ENCODE measurements at regions not wholly inside any gene's neighbourhood (a gene's known extent, or its start where the extent isn't known, plus 50 kb on each side); places are given as distances from the start of the nearest gene placed in this dataset.

DNA sequence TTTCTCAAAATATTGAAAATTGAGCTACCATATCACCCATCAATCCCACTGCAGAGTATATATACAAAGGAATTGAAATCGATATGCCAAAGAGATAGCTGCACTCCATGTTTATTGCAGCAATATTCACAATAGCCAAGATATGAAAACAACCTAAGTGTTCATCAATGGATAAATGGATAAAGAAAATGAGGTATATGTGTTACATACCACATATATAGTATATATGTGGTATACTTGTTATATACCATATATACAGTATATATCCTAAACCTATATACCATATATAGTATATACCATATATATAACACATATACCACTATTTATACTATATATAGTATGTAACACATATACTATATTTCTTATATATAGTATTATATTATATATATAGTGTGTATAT is 313.3 kb downstream of the ZNF608 start:
- DNase-seq: no peak

DNA sequence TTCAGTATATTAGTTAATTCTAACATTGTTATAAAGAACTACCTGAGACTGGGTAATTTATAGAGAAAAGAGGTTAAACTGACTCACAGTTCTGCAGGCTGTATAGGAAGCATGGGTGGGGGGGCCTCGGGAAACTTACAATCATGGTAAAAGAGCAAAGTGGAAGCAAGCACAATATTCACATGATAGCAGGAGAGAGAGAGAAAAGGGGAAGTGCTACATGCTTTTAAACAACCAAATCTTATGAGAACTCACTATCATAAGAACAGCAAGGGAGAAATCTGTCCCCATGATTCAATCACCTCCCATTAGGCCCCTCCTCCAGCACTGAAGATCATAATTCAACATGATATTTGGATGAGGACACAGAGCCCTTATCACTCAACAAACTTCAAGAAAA is 324.9 kb downstream of the ZNF608 start:
- no peak for DNase-seq

GRCh38 chr5:124420952-124421351 is 325.5 kb downstream of the ZNF608 start:
- no peak for DNase-seq

GRCh38 chr5:124419531-124419930 is 326.9 kb downstream of the ZNF608 start:
- no peak for DNase-seq

GRCh38 chr5:124418390-124418789 is 328.0 kb downstream of the ZNF608 start:
- no peak for DNase-seq

- DNase-seq: no peak
Measured at GRCh38 chr5:124417196-124417595, 329.2 kb downstream of the ZNF608 start.

DNA sequence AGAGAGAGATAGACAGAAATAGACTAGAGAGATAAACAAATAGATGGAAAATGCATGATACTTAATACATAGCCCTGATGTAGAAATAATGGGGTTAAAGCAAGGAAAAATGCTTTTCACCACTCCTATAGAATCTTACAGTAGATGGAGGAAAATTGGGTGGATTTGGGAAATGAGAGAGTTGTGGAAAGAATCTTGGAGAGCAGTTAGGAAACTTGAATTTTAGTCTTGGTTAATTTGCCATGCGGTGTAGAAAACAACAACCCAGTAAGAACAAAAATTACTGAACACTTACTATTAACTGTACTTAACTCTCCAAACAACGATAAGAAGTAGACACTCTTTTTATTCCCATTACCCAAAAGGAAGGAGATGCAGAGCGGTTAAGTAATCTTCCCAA is 329.8 kb downstream of the ZNF608 start:
- DNase-seq: no peak

DNA sequence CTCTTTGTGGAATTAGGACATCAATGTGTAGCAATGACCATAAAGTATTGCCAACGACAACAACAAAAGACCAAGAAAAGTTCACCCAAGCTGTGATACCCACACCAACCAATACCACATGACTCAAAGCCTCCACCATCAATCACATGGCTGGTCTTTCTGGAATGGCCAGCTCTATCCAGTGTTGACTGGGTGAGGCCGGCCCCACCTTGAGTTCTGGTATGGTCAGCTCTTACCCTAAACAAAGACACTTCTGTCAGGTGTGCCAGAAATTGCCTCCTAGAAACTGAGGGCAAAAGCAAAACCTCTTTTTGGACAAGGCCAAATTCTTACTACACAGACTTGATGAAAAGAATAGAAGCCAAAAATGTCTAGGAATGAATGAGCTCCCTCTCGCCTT is 331.5 kb downstream of the ZNF608 start:
- DNase-seq: no peak

GRCh38 chr5:124410539-124411488 is 335.6 kb downstream of the ZNF608 start:
- no peak for DNase-seq

DNA sequence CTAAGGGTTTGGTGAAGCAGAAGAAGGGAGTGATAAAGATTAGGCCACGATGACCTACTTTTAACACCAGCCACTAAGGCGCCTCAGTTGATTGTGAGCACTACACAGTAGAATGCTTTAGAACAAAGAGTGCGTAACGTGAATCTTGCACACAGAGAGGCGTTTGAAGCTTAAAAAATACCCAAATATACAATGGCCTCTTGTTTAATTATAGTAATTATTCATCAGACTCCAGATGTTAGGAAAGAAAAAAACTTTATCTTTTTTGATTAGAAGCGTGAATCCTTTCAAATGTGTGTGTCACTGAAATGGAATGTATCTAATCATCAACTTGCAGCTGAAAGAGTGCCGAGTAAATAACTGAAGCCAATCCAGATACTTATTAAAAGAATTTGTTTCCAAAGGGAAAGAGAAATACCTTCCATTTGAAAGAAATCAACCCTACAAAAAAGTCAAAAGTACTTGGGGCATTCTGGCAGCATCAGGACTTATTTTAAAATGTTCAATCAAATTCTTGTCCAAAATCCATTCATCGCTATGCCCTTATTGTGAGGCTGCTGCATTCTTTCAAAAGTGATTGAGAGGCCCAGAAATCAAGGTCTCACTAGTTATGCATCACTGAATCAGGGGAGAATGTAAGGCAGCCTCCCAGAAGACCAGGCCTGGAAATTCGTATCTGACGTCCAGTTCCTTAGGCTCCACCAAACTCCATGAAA is 337.5 kb downstream of the ZNF608 start:
- no peak for DNase-seq

DNA sequence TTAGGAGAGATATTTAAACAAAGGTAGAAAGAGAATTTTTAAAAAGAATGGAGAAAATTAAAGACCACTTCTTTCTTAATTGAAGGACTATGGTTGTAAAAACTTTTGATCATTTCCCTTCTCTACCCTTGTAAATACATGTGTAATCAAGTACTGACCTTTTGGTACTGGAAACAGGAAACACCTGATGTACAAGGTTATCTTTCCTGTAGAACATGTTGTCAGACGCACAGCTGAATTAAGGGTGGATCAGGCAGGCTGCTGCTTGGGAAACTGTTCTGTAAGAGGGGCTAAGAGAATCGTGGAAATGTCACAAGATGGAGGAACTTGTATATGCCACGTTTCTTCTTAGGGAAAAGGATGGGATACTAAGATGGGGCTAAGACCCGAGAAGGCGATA is 341.6 kb downstream of the ZNF608 start:
- DNase-seq: no peak

DNA sequence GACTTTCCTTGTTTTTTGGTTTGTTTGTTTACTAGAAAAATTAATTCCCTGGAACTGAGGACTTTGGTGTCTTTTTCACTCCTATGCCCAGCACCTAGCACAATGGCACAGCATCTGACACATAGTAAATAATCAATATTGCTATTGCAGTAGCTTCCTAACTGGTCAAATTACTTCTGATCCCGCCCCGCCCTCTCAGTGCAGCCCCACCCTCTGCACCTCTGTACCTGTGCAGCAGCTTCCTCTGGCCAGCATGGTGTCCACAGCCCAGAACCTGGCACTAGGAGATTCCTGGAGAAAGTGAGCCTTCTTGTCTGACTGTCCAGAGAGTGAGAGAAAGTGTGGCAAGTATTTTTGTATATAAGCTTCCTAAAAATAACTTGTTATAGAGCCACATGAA is 343.2 kb downstream of the ZNF608 start:
- DNase-seq: no peak

GRCh38 chr5:124402144-124402581 is 344.3 kb downstream of the ZNF608 start:
- DNase-seq: peak; percentile 80 to 87

DNA sequence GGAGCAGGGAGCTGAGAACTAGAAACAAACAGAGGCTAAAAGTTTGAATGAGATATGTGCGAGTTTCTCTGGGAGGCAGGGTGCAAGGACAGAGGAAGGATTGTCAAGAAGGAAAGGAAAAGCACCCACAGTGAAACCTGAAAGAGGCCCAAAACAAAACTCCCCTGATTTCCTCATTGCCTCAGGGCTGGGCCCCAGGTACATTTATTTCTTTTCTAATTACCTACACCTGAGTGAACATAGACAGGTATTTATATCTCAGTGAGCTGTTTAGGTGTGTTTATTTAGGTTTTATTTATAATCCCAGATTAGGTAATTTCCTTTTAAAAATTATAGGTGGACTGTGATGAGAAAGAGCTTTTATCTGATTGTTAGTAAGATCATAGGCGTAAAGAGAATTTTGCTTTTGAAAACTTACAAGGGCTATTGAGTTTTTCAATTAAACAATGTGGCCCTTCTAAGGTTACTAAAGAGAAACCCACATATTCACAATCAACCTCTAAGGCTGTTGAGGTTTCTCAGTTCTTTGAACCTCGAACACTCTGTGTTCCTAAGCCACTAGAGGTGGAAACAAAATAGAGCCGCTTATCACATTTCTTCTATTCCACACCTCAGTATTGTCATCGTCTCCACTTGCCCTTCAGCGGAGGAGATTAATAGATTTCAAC is 344.8 kb downstream of the ZNF608 start:
- DNase-seq: no peak

DNA sequence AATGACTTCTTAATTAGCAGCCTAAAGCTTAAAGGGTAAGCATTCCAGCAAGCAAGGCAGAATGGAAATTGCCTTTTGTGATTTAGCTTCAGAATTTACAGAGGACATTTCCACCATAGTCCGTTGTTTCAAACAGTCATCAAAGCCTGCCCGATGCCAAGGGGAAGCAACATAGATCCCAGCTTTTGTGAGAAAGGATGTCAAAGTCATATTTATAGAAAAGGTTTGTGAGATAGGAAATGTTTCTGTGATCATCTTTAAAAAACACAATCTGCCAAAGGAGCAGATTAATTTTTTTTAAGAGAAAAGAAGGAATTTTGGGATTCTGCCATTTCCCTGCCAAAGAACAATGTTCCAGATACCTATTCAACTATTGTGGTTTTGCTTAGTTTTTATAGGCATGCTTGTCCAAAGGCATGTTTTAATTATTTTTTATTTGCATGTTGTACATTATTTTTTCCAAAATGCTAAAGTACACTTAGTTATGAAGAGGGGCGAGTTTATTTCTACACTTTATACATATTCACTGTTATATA is 346.9 kb downstream of the ZNF608 start:
- no peak for DNase-seq

GRCh38 chr5:124398460-124398859 is 348.0 kb downstream of the ZNF608 start:
- peak; percentile 63 to 70 for DNase-seq

DNA sequence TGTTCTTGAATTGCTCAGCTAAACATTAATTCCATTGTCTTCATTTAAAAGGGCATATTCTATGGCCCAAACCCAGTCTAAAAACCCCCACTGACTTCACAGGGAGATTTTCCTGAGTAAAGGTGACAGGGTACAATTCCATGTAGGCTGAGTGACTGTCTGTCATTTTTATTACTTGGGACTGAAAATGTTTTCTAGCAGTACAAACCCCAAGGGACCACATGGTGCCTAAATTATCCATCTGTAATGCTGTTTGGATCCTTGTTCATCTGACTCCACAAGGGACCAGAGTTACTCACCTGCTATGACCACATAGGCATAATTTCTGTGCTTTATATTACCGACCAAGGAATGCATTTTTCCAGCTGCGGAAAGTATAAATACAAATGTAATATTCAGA is 349.1 kb downstream of the ZNF608 start:
- no peak for DNase-seq

DNA sequence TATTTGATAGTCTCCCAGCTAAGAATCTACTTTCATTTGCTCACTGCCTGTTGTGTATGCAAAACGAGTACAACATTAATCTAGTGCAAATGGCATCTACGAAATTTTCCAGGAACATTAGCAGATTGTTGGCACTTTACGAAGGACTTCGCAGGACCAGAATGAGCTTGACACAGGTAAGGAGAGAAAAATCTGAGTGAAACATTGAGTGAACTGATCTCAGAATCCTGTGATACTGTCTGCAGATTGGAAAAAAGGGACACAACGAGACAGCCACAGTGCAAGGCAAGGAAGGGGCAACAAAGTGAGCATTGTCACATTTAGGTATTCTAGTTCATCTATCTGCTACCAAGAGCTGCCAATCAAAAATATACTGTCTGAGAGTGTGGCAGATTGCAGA is 350.5 kb downstream of the ZNF608 start:
- DNase-seq: no peak

DNA sequence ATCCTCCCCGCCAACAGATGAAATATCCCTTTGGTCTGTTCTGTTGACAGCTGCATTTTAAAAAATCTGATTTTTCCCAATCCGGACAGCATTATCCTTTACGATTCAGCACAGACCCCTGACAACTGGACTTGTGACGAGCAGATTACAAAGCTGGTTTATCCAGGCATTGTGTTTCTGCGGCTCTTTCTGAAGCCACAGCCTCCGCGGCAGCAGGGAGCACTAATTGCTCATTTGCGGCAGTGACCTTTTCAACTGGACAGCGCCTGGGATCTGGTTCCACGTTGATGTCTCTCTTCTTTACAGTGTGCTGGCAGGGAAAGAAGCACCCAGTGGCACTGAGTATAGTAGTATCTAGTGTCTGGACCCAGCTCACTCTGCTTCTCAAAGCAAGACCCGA is 351.2 kb downstream of the ZNF608 start:
- DNase-seq: no peak

- no peak for DNase-seq
Measured at GRCh38 chr5:124394700-124395245, 351.7 kb downstream of the ZNF608 start.

- no peak for DNase-seq
Measured at GRCh38 chr5:124393584-124394379, 352.7 kb downstream of the ZNF608 start.
